H1 (cell line): ENCODE measurements at regions not wholly inside any gene's neighbourhood (a gene's known extent, or its start where the extent isn't known, plus 50 kb on each side); places are given as distances from the start of the nearest gene placed in this dataset.

ENCODE experiments used
- CTCF ChIA-PET: fragments of 300-600 bp; sonication (Branson Sonifier 250); formaldehyde crosslinking; loops from one replicate; lab custom pipeline; 2021; ENCODE audit not compliant: partially characterized antibody; lab: Charles Lee
- POLR2A ChIA-PET: fragments of 300-600 bp; sonication (Branson Sonifier 250); formaldehyde crosslinking; loops from one replicate; lab custom pipeline; 2021; ENCODE audit warnings: inconsistent platforms; ENCODE audit not compliant: partially characterized antibody; lab: Charles Lee
- DNase-seq, 2 experiments: peaks; one replicate each; pipeline versions ENCODE4 v3.0.0 to v3.0.0-alpha.2; 2010 to 2022; ENCODE audit warnings: low spot score in 2 of 2, low read depth in 1 of 2, mixed read lengths in 1 of 2
- FAIRE-seq: peaks from 2 replicates; lab custom pipeline; 2011; peaks lifted over from hg19 to GRCh38; lab: Jason Lieb, UNC
- H2AFZ ChIP-seq: 2 replicates; pipeline ENCODE4 v1.8.1; 2012; ENCODE audit warnings: low read length, inconsistent platforms
- H2AK5ac ChIP-seq: 2 replicates; pipeline ENCODE4 v1.6.1; 2013; ENCODE audit warnings: low read depth, low read length
- H2BK120ac ChIP-seq: replicated peaks from 2 replicates; pipeline ENCODE3; 2013; ENCODE audit warnings: low read depth, low read length, inconsistent platforms
- H2BK12ac ChIP-seq: 2 replicates; pipeline ENCODE4 v1.6.1; 2013; ENCODE audit warnings: low read depth, low read length
- H2BK15ac ChIP-seq: 2 replicates; pipeline ENCODE4 v1.6.1; 2013; ENCODE audit warnings: low read length
- H2BK20ac ChIP-seq: 2 replicates; pipeline ENCODE4 v1.6.1; 2013; ENCODE audit warnings: low read length
- H2BK5ac ChIP-seq: 2 replicates; pipeline ENCODE4 v1.6.1; 2013; ENCODE audit warnings: low read depth, low read length
- H3K14ac ChIP-seq: 2 replicates; pipeline ENCODE4 v1.6.1; 2013; ENCODE audit warnings: inconsistent platforms; ENCODE audit not compliant: insufficient read length
- H3K18ac ChIP-seq: 2 replicates; pipeline ENCODE4 v1.6.1; 2013; ENCODE audit warnings: low read length; ENCODE audit errors: extremely low read depth
- H3K23ac ChIP-seq: 2 replicates; pipeline ENCODE4 v1.6.1; 2013; ENCODE audit warnings: inconsistent platforms; ENCODE audit not compliant: insufficient read length
- H3K23me2 ChIP-seq: 2 replicates; pipeline ENCODE4 v1.6.1; 2013; ENCODE audit warnings: low read depth, low read length
- H3K27ac ChIP-seq: 2 replicates; pipeline ENCODE4 v1.6.1; 2011; ENCODE audit warnings: low read depth, low read length, inconsistent platforms
- H3K27me3 ChIP-seq, 4 experiments: replicated peaks in 1 of 4; 1 replicate in 1 of 4; 2 replicates in 3 of 4; pipeline versions ENCODE4 v1.6.1 to v1.8.1; 2011 to 2013; ENCODE audit warnings: low read length in 3 of 4, mild to moderate bottlenecking in 3 of 4, inconsistent platforms in 2 of 4, mixed read lengths in 2 of 4, moderate library complexity in 1 of 4; ENCODE audit not compliant: control insufficient read depth in 3 of 4, insufficient read depth in 3 of 4; ENCODE audit errors: extremely low read depth in 1 of 4
- H3K36me3 ChIP-seq, 4 experiments: 2 replicates each; pipeline versions ENCODE4 v1.6.1 to v1.8.1; 2011 to 2013; ENCODE audit warnings: mild to moderate bottlenecking in 4 of 4, low read length in 3 of 4, moderate library complexity in 2 of 4, control low read depth in 1 of 4, inconsistent platforms in 1 of 4; ENCODE audit not compliant: insufficient read depth in 4 of 4, control insufficient read depth in 2 of 4
- H3K4ac ChIP-seq: replicated peaks from 2 replicates; pipeline ENCODE3; 2013; ENCODE audit warnings: low read length, low read depth, mixed read lengths, inconsistent platforms; ENCODE audit not compliant: insufficient read length
- H3K4me1 ChIP-seq, 4 experiments: replicated peaks in 1 of 4; 1 replicate in 1 of 4; 2 replicates in 3 of 4; pipeline versions ENCODE4 v1.6.1 to v1.8.1; 2011 to 2013; ENCODE audit warnings: low read length in 3 of 4, inconsistent platforms in 2 of 4, mixed read lengths in 1 of 4; ENCODE audit not compliant: insufficient read depth in 4 of 4, control insufficient read depth in 3 of 4
- H3K4me2 ChIP-seq, 2 experiments: 2 replicates each; pipeline versions ENCODE4 v1.6.1 to v1.8.1; 2011 to 2013; ENCODE audit warnings: low read depth in 2 of 2, low read length in 2 of 2, control low read depth in 1 of 2, inconsistent platforms in 1 of 2, mild to moderate bottlenecking in 1 of 2; ENCODE audit not compliant: insufficient read depth in 1 of 2
- H3K4me3 ChIP-seq, 4 experiments: fragments of 200-600, 300-600 bp in 1 of 4; sonication (generic), shearing (Covaris generic), sonication (Bioruptor Twin) in 1 of 4; 2 replicates each; pipeline versions ENCODE4 v1.5.1 to v1.8.1; 2011 to 2016; ENCODE audit warnings: low read length in 4 of 4, low read depth in 3 of 4, control low read depth in 2 of 4, inconsistent platforms in 2 of 4, mild to moderate bottlenecking in 2 of 4, mixed read lengths in 1 of 4, moderate library complexity in 1 of 4; ENCODE audit not compliant: insufficient read depth in 2 of 4; ENCODE audit errors: extremely low read depth in 1 of 4
- H3K56ac ChIP-seq: replicated peaks from 2 replicates; pipeline ENCODE3; 2013; ENCODE audit warnings: low read depth, mild to moderate bottlenecking, mixed read lengths, low read length, inconsistent platforms; ENCODE audit not compliant: insufficient read length
- H3K79me1 ChIP-seq: 2 replicates; pipeline ENCODE4 v1.6.1; 2013; ENCODE audit warnings: low read depth, low read length, control low read depth
- H3K79me2 ChIP-seq, 2 experiments: 2 replicates each; pipeline versions ENCODE4 v1.6.1 to v1.8.1; 2012 to 2013; ENCODE audit warnings: low read length in 2 of 2, mild to moderate bottlenecking in 2 of 2, inconsistent platforms in 1 of 2; ENCODE audit not compliant: insufficient read depth in 2 of 2, control insufficient read depth in 1 of 2
- H3K9ac ChIP-seq, 4 experiments: replicated peaks in 1 of 4; 1 replicate in 1 of 4; 2 replicates in 3 of 4; pipeline versions ENCODE4 v1.6.1 to v1.8.1; 2011 to 2013; ENCODE audit warnings: low read depth in 3 of 4, low read length in 3 of 4, control low read depth in 2 of 4, mild to moderate bottlenecking in 2 of 4, moderate library complexity in 2 of 4, inconsistent platforms in 1 of 4; ENCODE audit errors: extremely low read depth in 1 of 4
- H3K9me3 ChIP-seq, 2 experiments: 2 replicates each; pipeline versions ENCODE4 v1.6.1 to v1.8.1; 2012 to 2013; ENCODE audit warnings: mild to moderate bottlenecking in 2 of 2, moderate library complexity in 2 of 2, control low read depth in 1 of 2, inconsistent platforms in 1 of 2, low read depth in 1 of 2, low read length in 1 of 2, mixed read lengths in 1 of 2; ENCODE audit not compliant: insufficient read depth in 2 of 2
- H4K20me1 ChIP-seq, 2 experiments: replicated peaks in 1 of 2; 2 replicates each; pipeline versions ENCODE3 to v1.8.1; 2011 to 2013; ENCODE audit warnings: inconsistent platforms in 2 of 2, low read length in 2 of 2, mild to moderate bottlenecking in 1 of 2; ENCODE audit not compliant: insufficient read depth in 2 of 2, control insufficient read depth in 1 of 2
- H4K5ac ChIP-seq: 2 replicates; pipeline ENCODE4 v1.6.1; 2013; ENCODE audit warnings: low read length, low read depth, mixed read lengths, inconsistent platforms; ENCODE audit not compliant: insufficient read length
- H4K8ac ChIP-seq: 2 replicates; pipeline ENCODE4 v1.8.0; 2013; ENCODE audit warnings: mild to moderate bottlenecking, moderate library complexity, low read length, inconsistent platforms; ENCODE audit not compliant: insufficient read depth; ENCODE audit errors: extremely low read depth
- H4K91ac ChIP-seq: replicated peaks from 2 replicates; pipeline ENCODE3; 2013; ENCODE audit warnings: low read length, mixed read lengths, inconsistent platforms; ENCODE audit not compliant: insufficient read length
- ASH2L ChIP-seq: fragments of 200-600, 300-600 bp; sonication (generic); IDR thresholded peaks from one replicate; pipeline ENCODE4 v1.7.1; 2017; ENCODE audit warnings: low read length
- CHD1 ChIP-seq: IDR thresholded peaks from 2 replicates; pipeline ENCODE4 v1.6.1; 2012; ENCODE audit warnings: low read depth, low read length, improper control_type of control experiment
- CHD2 ChIP-seq: IDR thresholded peaks from 2 replicates; pipeline ENCODE4 v1.6.1; 2012; ENCODE audit warnings: low read length, improper control_type of control experiment
- EP300 ChIP-seq, 2 experiments: IDR thresholded peaks; 1 replicate in 1 of 2; 2 replicates in 1 of 2; pipeline ENCODE4 v1.6.1; 2011 to 2012; ENCODE audit warnings: low read depth in 2 of 2, low read length in 2 of 2, mild to moderate bottlenecking in 2 of 2, borderline replicate concordance in 1 of 2, inconsistent platforms in 1 of 2, moderate library complexity in 1 of 2
- GABPA ChIP-seq: IDR thresholded peaks from 2 replicates; pipeline ENCODE4 v1.6.1; 2011; ENCODE audit warnings: mild to moderate bottlenecking, low read length, moderate library complexity, borderline replicate concordance; ENCODE audit not compliant: insufficient read depth
- HDAC2 ChIP-seq, 2 experiments: fragments of 300-600 bp in 1 of 2; sonication (generic) in 1 of 2; IDR thresholded peaks; 2 replicates each; pipeline ENCODE4 v1.6.1; 2011 to 2012; ENCODE audit warnings: low read depth in 2 of 2, low read length in 2 of 2, mild to moderate bottlenecking in 2 of 2, moderate library complexity in 2 of 2, borderline replicate concordance in 1 of 2, inconsistent platforms in 1 of 2
- JUND ChIP-seq: IDR thresholded peaks from 2 replicates; pipeline ENCODE4 v1.6.1; 2011; ENCODE audit warnings: mild to moderate bottlenecking, improper control_type of control experiment, low read length
- NANOG ChIP-seq: IDR thresholded peaks from 2 replicates; pipeline ENCODE4 v1.6.1; 2011; ENCODE audit warnings: low read length, low read depth, mild to moderate bottlenecking, inconsistent platforms; ENCODE audit not compliant: insufficient read depth, poor library complexity, severe bottlenecking
- PHF8 ChIP-seq: fragments of 200-600 bp; sonication (generic); conservative IDR thresholded peaks from 2 replicates; pipeline ENCODE4 v1.7.1; 2012; ENCODE audit warnings: low read depth, mild to moderate bottlenecking, inconsistent platforms, low read length, moderate library complexity
- POLR2AphosphoS5 ChIP-seq: IDR thresholded peaks from 2 replicates; pipeline ENCODE4 v1.6.1; 2011; ENCODE audit warnings: low read depth, low read length
- RXRA ChIP-seq: IDR thresholded peaks from 2 replicates; pipeline ENCODE4 v1.6.1; 2011; ENCODE audit warnings: low read depth, mild to moderate bottlenecking, low read length, moderate library complexity; ENCODE audit not compliant: insufficient read depth
- SIRT6 ChIP-seq: IDR thresholded peaks from one replicate; pipeline ENCODE4 v1.7.1; 2012; ENCODE audit warnings: low read length, inconsistent platforms
- SP1 ChIP-seq: IDR thresholded peaks from 2 replicates; pipeline ENCODE4 v1.6.1; 2011; ENCODE audit warnings: low read depth, low read length
- SP4 ChIP-seq: IDR thresholded peaks from 2 replicates; pipeline ENCODE4 v1.6.1; 2012; ENCODE audit warnings: low read length, inconsistent platforms
- TAF1 ChIP-seq: IDR thresholded peaks from 2 replicates; pipeline ENCODE4 v1.6.1; 2011; ENCODE audit warnings: mild to moderate bottlenecking, low read depth, low read length
- WGBS, 2 experiments: shearing (Covaris generic) in 1 of 2; methylation state at CpG; one replicate each; pipeline versions ENCODE4 v1.1.6 to v1.1.7; 2013 to 2015; ENCODE audit warnings: low lambda C conversion rate in 2 of 2, mixed read lengths in 2 of 2, inconsistent platforms in 1 of 2, low coverage in 1 of 2, missing lambda C conversion rate in 1 of 2; ENCODE audit not compliant: insufficient replicate concordance in 2 of 2, insufficient coverage in 1 of 2, insufficient read length in 1 of 2; ENCODE audit errors: extremely low coverage in 1 of 2, missing lambda C conversion rate in 1 of 2; 5-methylcytosine and 5-hydroxymethylcytosine counted together

- DNase-seq, result no peak
- H3K27ac ChIP-seq, result no peak overlapping the region
- no peak overlapping the region for H4K5ac ChIP-seq
- H2BK15ac ChIP-seq, result no peak overlapping the region
- no peak overlapping the region for H3K23ac ChIP-seq
- H3K18ac ChIP-seq, result no peak overlapping the region
- H4K8ac ChIP-seq, result no peak overlapping the region
- no peak overlapping the region for H3K56ac ChIP-seq
- H3K23me2 ChIP-seq, result no peaks in the 10 kb centered on the region
- H4K91ac ChIP-seq, result no peak overlapping the region
- H2BK12ac ChIP-seq, result no peak overlapping the region
- no peak overlapping the region for H3K4me3 ChIP-seq
- ChIA-PET CTCF (interaction anchor here (1.0 kb wide), 1 partner anchor 255 kb away, joined by 4 read pairs; no protein-coding TSS in a partner anchor), POLR2A (no interaction called here)
- no peaks in the 10 kb centered on the region for H3K27me3 ChIP-seq
- H3K79me2 ChIP-seq, result no peaks in the 10 kb centered on the region
- no peak overlapping the region for H3K9ac ChIP-seq
- TF ChIP-seq SP1 (no peak), JUND (no peak), HDAC2 (IDR thresholded peaks at IDR 0.05; ENCODE audit: borderline replicate concordance in 1 of 2, low read depth in 2 of 2, low read length in 2 of 2) (no peak), ASH2L (no peak), CHD1 (no peak), SIRT6 (no peak), PHF8 (no peak), NANOG (no peak), EP300 (IDR thresholded peaks at IDR 0.05; ENCODE audit: borderline replicate concordance in 1 of 2, low read depth in 2 of 2, low read length in 2 of 2) (no peak), RXRA (no peak), POLR2AphosphoS5 (no peak), TAF1 (no peak), SP4 (no peak), CHD2 (no peak), GABPA (no peak)
- no peaks in the 10 kb centered on the region for H4K20me1 ChIP-seq
- no peak overlapping the region for H3K4me2 ChIP-seq
- no peak for FAIRE-seq
- no peak overlapping the region for H3K4ac ChIP-seq
- no peak overlapping the region for H2BK5ac ChIP-seq
- no peaks in the 10 kb centered on the region for H3K4me1 ChIP-seq
- H3K9me3 ChIP-seq, result peaks cover 0 to 4% of the 10 kb centered on the region in 2 experiments; a peak in 1 of 4 replicates
- H3K14ac ChIP-seq, result no peak overlapping the region
- H3K79me1 ChIP-seq, result no peaks in the 10 kb centered on the region
- H2BK120ac ChIP-seq, result no peak overlapping the region
- no peak overlapping the region for H2BK20ac ChIP-seq
- WGBS, 2 experiments, result 95% methylated on average over 6 of the region's 6 CpGs; no CpG with 5 or more reads in 1 of the 2 experiments
- no peaks in the 10 kb centered on the region; a peak in 1 of 8 replicates for H3K36me3 ChIP-seq
- H2AFZ ChIP-seq, result no peak overlapping the region
- H2AK5ac ChIP-seq, result no peak overlapping the region
These were observed 197.8 kb downstream of the VRK1 start for GRCh38 chr14:96994999-96995398.
